Endothelial cell of umbilical vein (primary cell): ENCODE measurements at regions not wholly inside any gene's neighbourhood (a gene's known extent, or its start where the extent isn't known, plus 50 kb on each side); places are given as distances from the start of the nearest gene placed in this dataset.

Experiments used
- BruUV-seq: library from RNA; stranded (reverse); fragments of 400-500 nt; replicated peaks from 2 replicates; lab custom pipeline; 2021; lab: Mats Ljungman, UMichigan
- CTCF ChIA-PET: fragments of 300-600, 350-600 bp; sonication (Branson Sonifier 250); formaldehyde crosslinking; loops from one replicate; lab custom pipeline; 2021; ENCODE audit warnings: antibody characterized with exemption, inconsistent platforms; lab: Charles Lee
- POLR2A ChIA-PET: fragments of 300-600, 350-600 bp; sonication (Branson Sonifier 250); formaldehyde crosslinking; loops from one replicate; lab custom pipeline; 2021; ENCODE audit warnings: antibody characterized with exemption, inconsistent platforms; lab: Charles Lee
- DNase-seq: peaks from one replicate; pipeline ENCODE4 v3.0.0-alpha.2; 2011; ENCODE audit warnings: low read depth, low spot score
- FAIRE-seq: peaks from 2 replicates; lab custom pipeline; 2011; peaks lifted over from hg19 to GRCh38; lab: Jason Lieb, UNC
- H2AFZ ChIP-seq: 2 replicates; pipeline ENCODE4 v1.6.0; 2012; ENCODE audit warnings: low read depth, low read length, control low read depth, inconsistent platforms
- H3K27ac ChIP-seq: 2 replicates; pipeline ENCODE4 v1.5.1; 2011; ENCODE audit warnings: low read depth, mild to moderate bottlenecking, control low read depth, low read length, moderate library complexity; ENCODE audit not compliant: insufficient read depth
- H3K27me3 ChIP-seq, 2 experiments: 2 replicates each; pipeline versions ENCODE4 v1.6.0 to v1.6.1; 2011; ENCODE audit warnings: low read length in 2 of 2, mixed read lengths in 1 of 2; ENCODE audit not compliant: control insufficient read depth in 2 of 2, insufficient read depth in 2 of 2
- H3K36me3 ChIP-seq, 2 experiments: 2 replicates in 1 of 2; 3 replicates in 1 of 2; pipeline ENCODE4 v1.5.1; 2011; ENCODE audit warnings: low read length in 2 of 2, mild to moderate bottlenecking in 1 of 2, moderate library complexity in 1 of 2; ENCODE audit not compliant: control insufficient read depth in 2 of 2, insufficient read depth in 2 of 2; ENCODE audit errors: extremely low read depth in 1 of 2
- H3K4me1 ChIP-seq: 3 replicates; pipeline ENCODE4 v1.5.1; 2011; ENCODE audit warnings: mild to moderate bottlenecking, low read length; ENCODE audit not compliant: control insufficient read depth, insufficient read depth; ENCODE audit errors: extremely low read depth
- H3K4me2 ChIP-seq: 2 replicates; pipeline ENCODE4 v1.6.1; 2011; ENCODE audit warnings: low read length, control low read depth, mixed read lengths; ENCODE audit not compliant: insufficient read depth
- H3K4me3 ChIP-seq, 3 experiments: fragments of 200-600 bp in 1 of 3; sonication (generic), shearing (Covaris generic) in 1 of 3; replicated peaks in 1 of 3; 2 replicates each; pipeline ENCODE4 v1.5.1; 2011 to 2016; ENCODE audit warnings: control low read depth in 3 of 3, low read length in 3 of 3, mild to moderate bottlenecking in 2 of 3, inconsistent platforms in 1 of 3, low read depth in 1 of 3, moderate library complexity in 1 of 3; ENCODE audit not compliant: insufficient read depth in 1 of 3
- H3K79me2 ChIP-seq: 2 replicates; pipeline ENCODE4 v1.6.0; 2012; ENCODE audit warnings: low read length, inconsistent platforms; ENCODE audit not compliant: control insufficient read depth, insufficient read depth
- H3K9ac ChIP-seq: replicated peaks from 2 replicates; pipeline ENCODE3; 2011; ENCODE audit warnings: low read length, control low read depth; ENCODE audit not compliant: insufficient read depth; ENCODE audit errors: extremely low read depth
- H3K9me1 ChIP-seq: replicated peaks from 3 replicates; pipeline ENCODE4 v1.6.0; 2011; ENCODE audit warnings: mild to moderate bottlenecking, low read length; ENCODE audit not compliant: control insufficient read depth, insufficient read depth; ENCODE audit errors: extremely low read depth
- H3K9me3 ChIP-seq: replicated peaks from 2 replicates; pipeline ENCODE4 v1.5.1; 2012; ENCODE audit warnings: low read length, inconsistent platforms; ENCODE audit not compliant: control insufficient read depth, insufficient read depth
- H4K20me1 ChIP-seq: replicated peaks from 2 replicates; pipeline ENCODE3; 2011; ENCODE audit warnings: mild to moderate bottlenecking, low read length; ENCODE audit not compliant: control insufficient read depth, insufficient read depth; ENCODE audit errors: extremely low read depth
- CTCF ChIP-seq, 2 donors: IDR thresholded peaks; 1 replicate in 1 of 2; 2 replicates in 1 of 2; pipeline ENCODE4 v1.5.1; 2011; ENCODE audit warnings: low read length in 2 of 2, mild to moderate bottlenecking in 2 of 2, moderate library complexity in 2 of 2, control low read depth in 1 of 2, inconsistent platforms in 1 of 2, low read depth in 1 of 2; ENCODE audit not compliant: insufficient read depth in 1 of 2; ENCODE audit errors: extremely low read depth in 1 of 2
- EZH2 ChIP-seq: IDR thresholded peaks from 2 replicates; pipeline ENCODE4 v1.6.1; 2012; ENCODE audit warnings: borderline replicate concordance, low read depth, mild to moderate bottlenecking, moderate library complexity, low read length, inconsistent platforms; ENCODE audit not compliant: severe bottlenecking
- FOS ChIP-seq: IDR thresholded peaks from 2 replicates; pipeline ENCODE4 v1.6.1; 2011; ENCODE audit warnings: mild to moderate bottlenecking, low read length, moderate library complexity, borderline replicate concordance; ENCODE audit not compliant: insufficient read depth
- GATA2 ChIP-seq: IDR thresholded peaks from 2 replicates; pipeline ENCODE4 v1.7.0; 2011; ENCODE audit warnings: low read depth, mild to moderate bottlenecking, moderate library complexity, mixed read lengths, low read length; ENCODE audit not compliant: insufficient read length, insufficient read depth
- JUN ChIP-seq: IDR thresholded peaks from 2 replicates; pipeline ENCODE4 v1.6.1; 2011; ENCODE audit warnings: borderline replicate concordance, low read depth; ENCODE audit not compliant: insufficient read length, insufficient read depth
- POLR2A ChIP-seq: IDR thresholded peaks from 2 replicates; pipeline ENCODE4 v1.6.1; 2012; ENCODE audit warnings: low read depth, mild to moderate bottlenecking, control low read depth, low read length
- POLR2AphosphoS5 ChIP-seq: IDR thresholded peaks from 2 replicates; pipeline ENCODE4 v1.6.1; 2012; ENCODE audit warnings: low read depth, mild to moderate bottlenecking, control low read depth, low read length, moderate library complexity; ENCODE audit not compliant: insufficient read depth
- dilution Hi-C: fragments of 300-500 bp; cut with MboI; formaldehyde crosslinking; loops from one replicate; pipeline ENCODE4 v1.15.0; 2019; ENCODE audit warnings: low sequenced_read_pairs; ENCODE audit not compliant: extremely low pct_ligation_motif_present
- intact Hi-C: fragments of 100-400 bp; cut with micrococcal nuclease; formaldehyde crosslinking; loops from one replicate; pipeline ENCODE4 v1.10.0; 2022
- TF ChIP-seq, protein P1 (sequence below): IDR thresholded peaks from 2 replicates; pipeline ENCODE4 v1.6.1; 2011; ENCODE audit not compliant: insufficient read depth, insufficient read length

- H3K79me2 ChIP-seq: no peaks in the 10 kb centered on the region
- H2AFZ ChIP-seq: no peak overlapping the region
- no peak overlapping the region for H3K4me2 ChIP-seq
- H3K9me3 ChIP-seq: no peaks in the 10 kb centered on the region
- H4K20me1 ChIP-seq: no peaks in the 10 kb centered on the region
- BruUV-seq: no TSS peak
- TF ChIP-seq, protein P1, sequence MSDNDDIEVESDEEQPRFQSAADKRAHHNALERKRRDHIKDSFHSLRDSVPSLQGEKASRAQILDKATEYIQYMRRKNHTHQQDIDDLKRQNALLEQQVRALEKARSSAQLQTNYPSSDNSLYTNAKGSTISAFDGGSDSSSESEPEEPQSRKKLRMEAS: no peak
- TF ChIP-seq JUN (no peak), CTCF (IDR thresholded peaks at IDR 0.05; ENCODE audit: extremely low read depth in 1 of 2, insufficient read depth in 1 of 2, low read depth in 1 of 2, low read length in 2 of 2) (no peak), FOS (no peak), EZH2 (no peak), POLR2A (no peak), GATA2 (no peak), POLR2AphosphoS5 (no peak)
- no peak overlapping the region for H3K4me3 ChIP-seq
- H3K9me1 ChIP-seq: no peaks in the 10 kb centered on the region
- CTCF ChIA-PET: no interaction called here
- no peaks in the 10 kb centered on the region for H3K4me1 ChIP-seq
- no peak overlapping the region for H3K9ac ChIP-seq
- no peak overlapping the region for H3K27ac ChIP-seq
- no peaks in the 10 kb centered on the region for H3K36me3 ChIP-seq
- DNase-seq: no peak
- no peak for FAIRE-seq
- intact Hi-C loops (no loop called here), dilution Hi-C loops (no loop called here)
- POLR2A ChIA-PET: no interaction called here
- H3K27me3 ChIP-seq: peaks cover 0 to 8% of the 10 kb centered on the region in 2 experiments
Observed at GRCh38 chr16:66300501-66300900, 66.0 kb upstream of the CDH5 start.
